ENCODE measurements at regions not wholly inside any gene's neighbourhood (a gene's known extent, or its start where the extent isn't known, plus 50 kb on each side); places are given as distances from the start of the nearest gene placed in this dataset.

DNA sequence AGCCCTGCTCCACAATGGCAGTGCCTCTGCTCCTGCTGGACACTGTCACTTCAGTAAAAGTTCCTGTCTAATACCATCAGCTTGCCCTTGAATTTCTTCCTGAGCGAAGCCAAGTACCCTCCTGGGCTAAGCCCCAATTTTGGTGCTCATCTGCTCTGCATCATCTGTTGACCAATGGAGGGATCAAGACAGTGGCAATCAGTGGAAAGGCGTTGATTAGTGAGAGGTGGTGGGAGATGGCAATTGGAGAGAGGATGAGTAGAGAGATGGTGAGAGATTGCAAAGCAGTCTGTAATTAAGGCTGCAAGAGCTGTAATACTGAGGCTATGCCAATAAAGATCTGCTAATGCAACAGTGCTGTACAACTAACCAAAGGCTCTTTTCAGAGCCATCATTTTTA, 299.4 kb upstream of the CDH2 start:
- H4K20me1 ChIP-seq (ENCODE audit: control insufficient read depth, insufficient read depth): no peaks in the 10 kb centered on the region
- no TSS peak for BruUV-seq (replicated peaks)
- no peaks in the 10 kb centered on the region for H3K4me1 ChIP-seq (ENCODE audit: control insufficient read depth, insufficient read depth, low read length)
- TF ChIP-seq, protein P1, sequence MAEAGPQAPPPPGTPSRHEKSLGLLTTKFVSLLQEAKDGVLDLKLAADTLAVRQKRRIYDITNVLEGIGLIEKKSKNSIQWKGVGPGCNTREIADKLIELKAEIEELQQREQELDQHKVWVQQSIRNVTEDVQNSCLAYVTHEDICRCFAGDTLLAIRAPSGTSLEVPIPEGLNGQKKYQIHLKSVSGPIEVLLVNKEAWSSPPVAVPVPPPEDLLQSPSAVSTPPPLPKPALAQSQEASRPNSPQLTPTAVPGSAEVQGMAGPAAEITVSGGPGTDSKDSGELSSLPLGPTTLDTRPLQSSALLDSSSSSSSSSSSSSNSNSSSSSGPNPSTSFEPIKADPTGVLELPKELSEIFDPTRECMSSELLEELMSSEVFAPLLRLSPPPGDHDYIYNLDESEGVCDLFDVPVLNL (IDR thresholded peaks at IDR 0.05; ENCODE audit: low read depth, low read length): no peak
- TF ChIP-seq IKZF1 (conservative IDR thresholded peaks at IDR 0.05) (no peak), ESRRA (IDR thresholded peaks at IDR 0.05; ENCODE audit: low read length) (no peak), HDAC6 (IDR thresholded peaks at IDR 0.05; ENCODE audit: unreplicated experiment) (no peak), ATF7 (IDR thresholded peaks at IDR 0.05; ENCODE audit: low read depth) (no peak), RB1 (IDR thresholded peaks at IDR 0.05; ENCODE audit: borderline replicate concordance) (no peak), SMARCA5 (IDR thresholded peaks at IDR 0.05) (no peak), BACH1 (IDR thresholded peaks at IDR 0.05; ENCODE audit: borderline replicate concordance) (no peak), TCF3 (IDR thresholded peaks at IDR 0.05; ENCODE audit: borderline replicate concordance, insufficient read depth, low read depth, low read length) (no peak), MXI1 (IDR thresholded peaks at IDR 0.05; ENCODE audit: low read depth, low read length) (no peak), TARDBP (IDR thresholded peaks at IDR 0.05; ENCODE audit: borderline replicate concordance) (no peak), SMAD1 (IDR thresholded peaks at IDR 0.05; ENCODE audit: low read depth, partially characterized antibody) (no peak), MYB (IDR thresholded peaks at IDR 0.05; ENCODE audit: borderline replicate concordance, low read depth, low read length) (no peak)
- TF ChIP-seq, protein P2, sequence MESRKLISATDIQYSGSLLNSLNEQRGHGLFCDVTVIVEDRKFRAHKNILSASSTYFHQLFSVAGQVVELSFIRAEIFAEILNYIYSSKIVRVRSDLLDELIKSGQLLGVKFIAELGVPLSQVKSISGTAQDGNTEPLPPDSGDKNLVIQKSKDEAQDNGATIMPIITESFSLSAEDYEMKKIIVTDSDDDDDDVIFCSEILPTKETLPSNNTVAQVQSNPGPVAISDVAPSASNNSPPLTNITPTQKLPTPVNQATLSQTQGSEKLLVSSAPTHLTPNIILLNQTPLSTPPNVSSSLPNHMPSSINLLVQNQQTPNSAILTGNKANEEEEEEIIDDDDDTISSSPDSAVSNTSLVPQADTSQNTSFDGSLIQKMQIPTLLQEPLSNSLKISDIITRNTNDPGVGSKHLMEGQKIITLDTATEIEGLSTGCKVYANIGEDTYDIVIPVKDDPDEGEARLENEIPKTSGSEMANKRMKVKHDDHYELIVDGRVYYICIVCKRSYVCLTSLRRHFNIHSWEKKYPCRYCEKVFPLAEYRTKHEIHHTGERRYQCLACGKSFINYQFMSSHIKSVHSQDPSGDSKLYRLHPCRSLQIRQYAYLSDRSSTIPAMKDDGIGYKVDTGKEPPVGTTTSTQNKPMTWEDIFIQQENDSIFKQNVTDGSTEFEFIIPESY (IDR thresholded peaks at IDR 0.05): no peak
- TF ChIP-seq, protein P3, sequence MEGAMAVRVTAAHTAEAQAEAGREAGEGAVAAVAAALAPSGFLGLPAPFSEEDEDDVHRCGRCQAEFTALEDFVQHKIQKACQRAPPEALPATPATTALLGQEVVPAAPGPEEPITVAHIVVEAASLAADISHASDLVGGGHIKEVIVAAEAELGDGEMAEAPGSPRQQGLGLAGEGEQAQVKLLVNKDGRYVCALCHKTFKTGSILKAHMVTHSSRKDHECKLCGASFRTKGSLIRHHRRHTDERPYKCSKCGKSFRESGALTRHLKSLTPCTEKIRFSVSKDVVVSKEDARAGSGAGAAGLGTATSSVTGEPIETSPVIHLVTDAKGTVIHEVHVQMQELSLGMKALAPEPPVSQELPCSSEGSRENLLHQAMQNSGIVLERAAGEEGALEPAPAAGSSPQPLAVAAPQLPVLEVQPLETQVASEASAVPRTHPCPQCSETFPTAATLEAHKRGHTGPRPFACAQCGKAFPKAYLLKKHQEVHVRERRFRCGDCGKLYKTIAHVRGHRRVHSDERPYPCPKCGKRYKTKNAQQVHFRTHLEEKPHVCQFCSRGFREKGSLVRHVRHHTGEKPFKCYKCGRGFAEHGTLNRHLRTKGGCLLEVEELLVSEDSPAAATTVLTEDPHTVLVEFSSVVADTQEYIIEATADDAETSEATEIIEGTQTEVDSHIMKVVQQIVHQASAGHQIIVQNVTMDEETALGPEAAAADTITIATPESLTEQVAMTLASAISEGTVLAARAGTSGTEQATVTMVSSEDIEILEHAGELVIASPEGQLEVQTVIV (IDR thresholded peaks at IDR 0.05; ENCODE audit: borderline replicate concordance, partially characterized antibody): no peak
- TF ChIP-seq, protein P4, sequence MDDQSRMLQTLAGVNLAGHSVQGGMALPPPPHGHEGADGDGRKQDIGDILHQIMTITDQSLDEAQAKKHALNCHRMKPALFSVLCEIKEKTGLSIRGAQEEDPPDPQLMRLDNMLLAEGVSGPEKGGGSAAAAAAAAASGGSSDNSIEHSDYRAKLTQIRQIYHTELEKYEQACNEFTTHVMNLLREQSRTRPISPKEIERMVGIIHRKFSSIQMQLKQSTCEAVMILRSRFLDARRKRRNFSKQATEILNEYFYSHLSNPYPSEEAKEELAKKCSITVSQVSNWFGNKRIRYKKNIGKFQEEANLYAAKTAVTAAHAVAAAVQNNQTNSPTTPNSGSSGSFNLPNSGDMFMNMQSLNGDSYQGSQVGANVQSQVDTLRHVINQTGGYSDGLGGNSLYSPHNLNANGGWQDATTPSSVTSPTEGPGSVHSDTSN (IDR thresholded peaks at IDR 0.05; ENCODE audit: insufficient replicate concordance, low read depth, low read length): no peak
- RAD21 ChIA-PET (ENCODE audit: unreplicated experiment): no interaction called here
- FAIRE-seq (no peak), ATAC-seq (no peak), DNase-seq (ENCODE audit: low read depth, low spot score) (no peak)
- H3K79me2 ChIP-seq (ENCODE audit: control insufficient read depth, insufficient read depth, low read length): no peaks in the 10 kb centered on the region
- in situ Hi-C loops (cut with MboI): no loop called here
- WGBS (ENCODE audit: insufficient coverage, insufficient replicate concordance, low lambda C conversion rate, missing lambda C conversion rate): 28% methylated on average over 2 of the region's 2 CpGs
- no peak overlapping the region for H3K9ac ChIP-seq (ENCODE audit: control insufficient read depth, insufficient read depth, low read length)
- SMC1A ChIA-PET (ENCODE audit: uncharacterized antibody, unreplicated experiment): no interaction called here
- H3K4me3 ChIP-seq: no peak overlapping the region
- CTCF ChIA-PET: no interaction called here
- H3K27ac ChIP-seq (ENCODE audit: control insufficient read depth, insufficient read depth): no peak overlapping the region
- POLR2A ChIA-PET: no interaction called here
- H2AFZ ChIP-seq (ENCODE audit: control insufficient read depth, low read depth, low read length): no peak overlapping the region
- intact Hi-C loops (cut with micrococcal nuclease; ENCODE audit: unreplicated experiment): no loop called here
- no peaks in the 10 kb centered on the region for H3K36me3 ChIP-seq (ENCODE audit: control insufficient read depth in 2 of 2, insufficient read depth in 2 of 2, low read length in 1 of 2)
- H3K9me3 ChIP-seq (replicated peaks; ENCODE audit: control insufficient read depth, insufficient read depth, low read length): no peaks in the 10 kb centered on the region; the same call in 2 of the 3 replicates
- no peaks in the 10 kb centered on the region for H3K27me3 ChIP-seq (replicated peaks in 1 of 2; ENCODE audit: control insufficient read depth in 2 of 2, insufficient read depth in 2 of 2, low read length in 1 of 2)
- H3K4me2 ChIP-seq (ENCODE audit: control insufficient read depth, insufficient read depth): no peak overlapping the region
